GM21717 (cell line): ENCODE measurements at regions not wholly inside any gene's neighbourhood (a gene's known extent, or its start where the extent isn't known, plus 50 kb on each side); places are given as distances from the start of the nearest gene placed in this dataset.
"Not testable (repeated sequence)": the region's sequence is repeated elsewhere in the genome, so short reads cannot be mapped to it uniquely, and the experiment has no call there.

Experiments used
- ATAC-seq: cut with Tn5 transposase; IDR thresholded peaks from one replicate; pipeline ENCODE4 v1.9.1; 2021; ENCODE audit warnings: mild to moderate bottlenecking, moderate library complexity; ENCODE audit not compliant: unreplicated experiment

- no peak for ATAC-seq
These were observed 703.9 kb upstream of the SEMA6D start for GRCh38 chr15:47013446-47013845.

- ATAC-seq = no peak
These were observed 689.9 kb upstream of the SEMA6D start for GRCh38 chr15:47027322-47027946.

GRCh38 chr15:47035475-47036406 lies 681.6 kb upstream of the SEMA6D start:
- no peak for ATAC-seq

- ATAC-seq = no peak
These were observed 680.3 kb upstream of the SEMA6D start for GRCh38 chr15:47037003-47037402.

GRCh38 chr15:47039225-47039624 lies 678.1 kb upstream of the SEMA6D start:
- ATAC-seq = no peak

- no peak for ATAC-seq
These were observed 676.0 kb upstream of the SEMA6D start for GRCh38 chr15:47041301-47041700.

- ATAC-seq = not testable (repeated sequence)
These were observed 669.3 kb upstream of the SEMA6D start for GRCh38 chr15:47047981-47048380.

- ATAC-seq = no peak
These were observed 650.9 kb upstream of the SEMA6D start for GRCh38 chr15:47066392-47066791.

GRCh38 chr15:47077846-47078245 lies 639.5 kb upstream of the SEMA6D start:
- not testable (repeated sequence) for ATAC-seq

- no peak for ATAC-seq
These were observed 621.5 kb upstream of the SEMA6D start for GRCh38 chr15:47095833-47096232.

- not testable (repeated sequence) for ATAC-seq
These were observed 618.8 kb upstream of the SEMA6D start for GRCh38 chr15:47098526-47098925.

- not testable (repeated sequence) for ATAC-seq
These were observed 617.5 kb upstream of the SEMA6D start for GRCh38 chr15:47099801-47100200.

- ATAC-seq = not testable (repeated sequence)
These were observed 608.5 kb upstream of the SEMA6D start for GRCh38 chr15:47108800-47109199.

- no peak for ATAC-seq
These were observed 600.6 kb upstream of the SEMA6D start for GRCh38 chr15:47116698-47117097.

- no peak for ATAC-seq
These were observed 598.0 kb upstream of the SEMA6D start for GRCh38 chr15:47119349-47119748.

- ATAC-seq = no peak
These were observed 592.7 kb upstream of the SEMA6D start for GRCh38 chr15:47124430-47125102.

- no peak for ATAC-seq
These were observed 588.3 kb upstream of the SEMA6D start for GRCh38 chr15:47129033-47129432.

- ATAC-seq = not testable (repeated sequence)
These were observed 585.9 kb upstream of the SEMA6D start for GRCh38 chr15:47131450-47131849.

- no peak for ATAC-seq
These were observed 582.0 kb upstream of the SEMA6D start for GRCh38 chr15:47135267-47135666.

GRCh38 chr15:47136236-47136635 lies 581.1 kb upstream of the SEMA6D start:
- ATAC-seq = no peak

GRCh38 chr15:47139965-47140364 lies 577.3 kb upstream of the SEMA6D start:
- no peak for ATAC-seq

- ATAC-seq = no peak
These were observed 559.5 kb upstream of the SEMA6D start for GRCh38 chr15:47157827-47158226.
